Loucy (cell line): ENCODE measurements at regions not wholly inside any gene's neighbourhood (a gene's known extent, or its start where the extent isn't known, plus 50 kb on each side); places are given as distances from the start of the nearest gene placed in this dataset.

Experiments used
- CTCF ChIP-seq: fragments of 200-600 bp; sonication (generic); conservative IDR thresholded peaks from 2 replicates; pipeline ENCODE4 v1.5.1; 2014; ENCODE audit warnings: mild to moderate bottlenecking, antibody characterized with exemption, low read length
- EZH2phosphoT487 ChIP-seq: fragments of 200-600 bp; IDR thresholded peaks from 2 replicates; pipeline ENCODE4 v1.6.1; 2018; ENCODE audit warnings: antibody characterized with exemption, mild to moderate bottlenecking, moderate library complexity, borderline replicate concordance

GRCh38 chr4:108291137-108291536 is 122.4 kb upstream of the LEF1 start:
- TF ChIP-seq CTCF (no peak), EZH2phosphoT487 (no peak)
